GM18861 (cell line): ENCODE measurements at regions not wholly inside any gene's neighbourhood (a gene's known extent, or its start where the extent isn't known, plus 50 kb on each side); places are given as distances from the start of the nearest gene placed in this dataset.

Source experiments
- ATAC-seq: cut with Tn5 transposase; IDR thresholded peaks from one replicate; pipeline ENCODE4 v1.9.1; 2021; ENCODE audit not compliant: unreplicated experiment

DNA sequence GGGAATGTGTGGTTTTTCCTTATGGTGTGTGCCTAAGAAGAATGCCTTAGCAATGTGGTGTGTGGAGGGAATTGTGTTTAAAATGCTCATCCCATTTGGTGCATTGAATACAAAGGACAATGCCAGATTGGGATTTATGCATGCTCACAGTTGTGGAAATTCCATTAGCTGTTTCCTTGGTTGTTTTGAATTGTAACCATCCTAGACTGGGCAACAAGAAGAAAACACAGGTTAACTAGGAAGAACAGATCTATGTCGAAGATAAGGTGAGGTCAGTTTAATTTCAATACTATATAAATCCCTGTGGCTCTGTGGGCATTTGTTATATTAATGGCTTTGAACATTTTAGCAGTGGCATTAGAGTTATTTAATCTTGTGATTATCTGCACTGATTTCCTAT, 266.8 kb downstream of the MAT2B start:
- ATAC-seq: no peak

DNA sequence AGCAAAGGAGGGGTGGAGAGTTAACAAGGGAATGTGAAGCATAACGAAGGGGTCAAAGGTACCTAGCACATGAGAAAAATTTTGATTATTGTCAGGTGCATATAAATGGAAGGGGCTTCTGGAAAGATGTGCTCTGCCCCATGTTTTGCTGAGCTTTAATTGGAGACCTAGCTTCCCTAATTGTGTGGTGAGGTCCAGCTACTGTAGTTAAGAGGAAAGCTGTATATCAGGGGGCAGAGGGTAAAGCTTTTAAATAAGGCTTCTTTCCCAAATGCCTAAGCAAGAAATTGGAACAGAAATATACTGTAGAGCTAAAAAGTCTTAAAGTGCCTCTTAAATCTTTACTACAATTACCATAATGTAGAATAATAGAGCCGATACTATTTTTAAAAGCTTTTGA, 267.2 kb downstream of the MAT2B start:
- ATAC-seq: no peak

DNA sequence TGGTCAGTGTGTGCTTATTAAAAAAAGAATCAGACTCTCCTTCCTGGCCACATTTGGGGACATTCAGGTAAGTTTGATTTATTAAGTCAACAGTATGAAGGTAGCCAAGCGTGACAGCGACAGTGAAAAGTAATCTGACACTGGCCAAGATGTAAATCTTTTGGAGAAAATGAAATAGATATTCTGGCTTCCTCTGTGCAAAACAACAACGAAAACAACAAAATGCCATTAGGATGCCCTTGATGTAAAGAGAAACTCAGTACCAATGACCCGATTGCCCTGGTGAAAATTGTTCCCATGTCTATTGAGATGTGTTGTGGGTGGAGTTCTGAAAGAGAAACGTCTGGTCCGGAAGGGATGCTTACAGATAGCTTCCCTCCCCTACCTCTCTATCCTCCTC, 267.8 kb downstream of the MAT2B start:
- ATAC-seq: no peak

DNA sequence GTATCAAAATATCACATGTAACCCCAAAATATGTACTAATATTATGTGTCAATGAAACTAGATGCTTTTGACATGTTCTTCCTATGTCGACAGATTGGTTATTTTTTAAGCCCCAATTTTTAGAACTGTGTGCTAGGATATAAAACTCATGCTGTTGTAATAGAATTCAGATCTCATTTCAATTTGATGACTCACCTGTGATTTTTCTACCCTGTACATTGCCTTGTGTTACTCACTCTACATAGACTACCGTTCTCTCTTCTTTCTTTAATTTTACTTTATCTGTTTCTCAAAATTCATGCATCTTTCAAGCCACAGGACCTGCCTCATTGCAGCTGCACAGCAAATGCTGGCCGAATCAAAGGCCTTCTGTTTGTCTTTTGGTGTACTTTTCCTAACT, 284.5 kb downstream of the MAT2B start:
- ATAC-seq: no peak

DNA sequence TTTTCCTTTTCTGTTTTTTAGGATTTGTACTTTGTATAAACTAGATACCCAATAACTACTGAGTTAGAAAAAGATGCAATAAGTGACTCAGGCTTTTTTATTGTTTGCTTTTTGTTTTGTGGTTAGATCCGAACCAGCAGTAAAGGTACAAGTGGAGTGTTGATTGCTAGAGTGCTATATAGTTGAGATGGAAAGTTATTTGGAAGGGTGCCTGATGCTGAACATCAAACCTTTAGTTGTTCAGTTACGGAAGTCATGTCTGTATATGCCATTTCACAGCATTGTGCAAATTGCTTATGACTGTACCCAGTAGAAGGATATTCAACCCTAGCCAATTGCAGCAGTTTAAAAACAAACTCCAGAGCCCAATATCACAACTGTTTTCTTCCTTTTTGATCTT, 285.1 kb downstream of the MAT2B start:
- ATAC-seq: no peak

DNA sequence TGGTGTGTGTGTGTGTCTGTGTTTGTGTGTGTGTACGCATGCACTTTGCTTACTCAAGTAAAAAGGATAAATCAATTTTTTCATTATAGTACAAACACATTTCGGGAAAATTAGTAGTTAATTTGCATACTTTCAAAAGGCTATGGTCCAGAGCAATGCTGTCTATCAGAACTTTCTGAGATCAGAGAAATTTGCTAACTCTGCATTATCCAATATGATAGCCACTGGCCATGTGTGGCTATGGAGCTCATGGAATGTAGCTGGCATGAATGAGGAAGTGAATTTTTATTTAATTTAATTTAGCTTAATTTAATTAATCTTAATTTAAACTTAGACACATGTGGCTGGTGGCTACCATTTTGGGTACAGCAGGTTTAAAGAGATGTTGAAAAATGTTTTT, 289.6 kb downstream of the MAT2B start:
- no peak for ATAC-seq

DNA sequence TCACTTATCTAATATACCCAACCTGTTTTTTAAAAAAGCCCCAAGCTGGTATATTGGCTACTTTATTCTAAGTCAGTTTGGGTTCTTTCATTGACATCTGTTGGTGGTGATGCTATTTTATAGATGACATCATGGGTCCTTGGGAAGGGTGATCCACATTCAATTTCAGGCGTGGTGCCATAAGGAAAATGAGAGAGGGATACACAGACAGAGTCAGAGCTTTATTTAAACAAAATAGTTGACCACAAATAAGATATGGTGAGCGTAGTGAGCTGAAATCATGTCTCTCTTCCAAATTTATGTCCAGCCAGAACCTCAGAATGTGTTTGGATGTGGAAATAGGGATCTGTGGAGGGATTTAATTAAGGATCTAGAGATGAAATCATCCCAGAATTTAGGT, 302.4 kb downstream of the MAT2B start:
- ATAC-seq: no peak

DNA sequence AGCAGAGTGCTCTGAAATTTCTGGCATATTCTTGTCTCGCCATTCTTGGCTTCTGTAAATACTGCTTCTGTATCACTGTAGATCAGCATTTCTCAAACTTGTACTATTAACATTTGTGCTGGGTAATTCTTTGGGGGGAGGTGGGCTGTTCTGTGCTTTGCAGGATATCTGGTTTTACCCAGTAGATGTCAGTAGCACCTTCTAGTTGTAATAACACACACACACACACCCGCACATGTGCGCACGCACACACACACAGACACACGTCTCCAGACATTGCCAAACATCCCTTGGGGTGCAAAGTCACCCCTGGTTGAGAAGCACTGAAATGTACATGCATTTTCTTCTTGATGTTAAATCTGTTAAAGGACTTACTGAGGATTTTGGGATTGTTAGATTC, 304.1 kb downstream of the MAT2B start:
- no peak for ATAC-seq

DNA sequence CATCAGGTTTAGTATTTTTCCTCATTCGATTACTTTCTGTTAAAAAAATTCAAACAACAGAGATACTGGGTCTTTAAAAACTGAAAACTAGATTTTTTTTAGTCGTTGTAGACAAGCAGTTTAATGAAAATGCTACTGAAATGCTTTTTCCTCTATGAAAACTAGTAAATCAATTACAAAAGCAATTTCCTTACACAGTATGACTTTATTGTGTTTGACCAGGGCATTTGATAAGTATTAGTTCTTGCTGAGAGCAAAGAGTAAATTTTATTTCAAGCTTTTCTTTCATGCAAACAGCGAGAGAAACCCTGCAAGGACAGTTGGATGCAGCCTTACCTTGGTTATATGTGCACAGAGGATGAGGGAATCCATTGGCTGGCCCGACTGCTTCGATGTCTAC, 308.5 kb downstream of the MAT2B start:
- ATAC-seq: no peak

DNA sequence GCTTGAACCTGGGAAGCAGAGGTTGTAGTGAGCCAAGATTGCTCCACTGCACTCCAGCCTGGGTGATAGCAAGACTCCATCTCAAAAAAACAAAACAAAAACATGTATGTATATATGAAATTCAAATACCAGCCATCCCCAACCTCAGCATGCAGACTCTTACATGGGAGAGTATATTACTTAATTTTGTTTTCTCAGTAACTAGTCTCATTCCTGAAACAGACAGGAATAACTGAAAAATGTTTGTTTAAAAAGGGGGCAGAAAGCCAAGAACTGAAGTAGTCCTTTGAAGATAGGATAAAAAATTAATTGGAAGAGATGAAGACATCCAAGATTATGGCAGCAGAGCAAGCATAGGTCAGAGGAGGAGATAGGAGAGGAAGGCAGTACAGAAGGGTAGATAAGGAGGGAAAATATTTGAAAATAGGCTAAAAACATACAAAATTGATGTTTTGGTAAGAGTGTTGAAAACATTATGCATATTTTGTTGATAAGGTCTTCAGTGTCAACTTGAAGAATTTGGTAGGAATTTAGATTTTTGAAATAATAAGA, 309.9 kb downstream of the MAT2B start:
- ATAC-seq: no peak

DNA sequence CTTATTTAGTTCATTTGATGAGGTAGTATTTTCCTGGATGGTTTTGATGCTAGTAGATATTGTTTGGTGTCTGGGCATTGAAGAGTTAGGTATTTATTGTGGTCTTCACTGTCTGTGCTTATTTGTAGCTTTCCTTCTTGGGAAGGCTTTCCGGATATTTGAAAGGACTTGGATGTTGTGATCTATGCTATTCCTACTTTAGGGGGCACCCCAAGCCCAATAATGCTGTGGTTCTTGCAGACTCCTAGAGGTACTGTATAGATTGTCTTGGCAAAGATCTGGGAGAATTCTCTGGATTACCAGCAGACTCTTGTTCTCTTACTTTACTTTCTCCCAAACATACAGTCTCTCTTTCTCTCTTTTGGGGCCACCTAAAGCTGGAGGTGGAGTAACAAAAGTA, 315.7 kb downstream of the MAT2B start:
- ATAC-seq: no peak

DNA sequence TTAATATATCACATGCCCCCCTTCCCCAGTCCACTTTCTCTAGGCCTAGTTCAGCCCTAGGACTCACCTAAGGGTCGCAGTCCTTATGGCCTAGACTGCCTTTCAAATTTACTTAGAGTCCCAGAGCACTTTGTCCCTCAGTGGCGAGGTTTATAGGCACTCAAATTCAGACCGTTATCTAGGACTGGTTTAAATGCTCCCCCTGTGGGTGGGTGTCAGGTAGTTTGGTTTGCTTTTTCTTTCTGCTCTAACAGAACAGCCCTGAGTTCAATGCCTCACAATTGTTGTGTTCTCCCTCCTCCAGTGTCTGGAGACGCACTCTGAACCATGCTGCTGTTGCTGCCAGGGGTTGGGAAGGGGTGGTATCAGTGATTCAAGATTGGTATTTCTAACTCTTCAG, 317.1 kb downstream of the MAT2B start:
- no peak for ATAC-seq

DNA sequence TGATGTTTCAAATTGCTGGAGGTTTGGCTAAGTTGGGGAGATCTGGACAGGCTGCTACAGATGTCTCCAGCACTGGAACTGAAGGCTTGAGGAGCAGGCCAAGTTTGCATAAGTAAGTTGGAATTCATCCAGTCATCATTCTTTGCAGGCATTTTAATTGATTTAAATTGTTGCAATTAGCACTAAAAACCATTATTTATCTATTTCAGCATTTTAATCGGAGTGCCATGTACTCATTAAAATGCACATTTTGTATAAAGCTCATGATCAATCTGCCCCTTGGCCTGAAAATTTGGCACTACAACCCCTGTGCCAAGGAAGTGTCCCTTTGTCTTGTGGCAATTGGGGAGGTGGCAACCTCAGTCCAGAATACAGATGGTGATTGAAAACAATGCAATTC, 320.2 kb downstream of the MAT2B start:
- no peak for ATAC-seq

DNA sequence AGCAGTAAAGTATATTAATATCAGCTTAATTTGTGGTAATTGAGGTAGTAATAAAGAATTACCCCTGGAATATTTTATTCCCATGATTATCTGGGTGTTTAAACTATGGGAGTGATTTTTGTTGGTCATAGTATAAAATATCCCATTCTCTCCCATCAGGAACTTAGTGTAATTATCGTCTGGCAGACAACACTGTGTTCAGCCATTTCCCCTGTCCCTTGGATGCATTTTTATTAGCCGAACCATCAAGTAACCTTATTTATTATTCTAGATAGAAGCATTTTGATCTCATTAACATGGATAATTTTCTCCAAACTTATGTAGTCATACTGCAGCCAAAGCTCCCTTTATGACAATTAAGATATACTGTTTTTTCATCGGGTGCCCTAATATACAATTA, 320.8 kb downstream of the MAT2B start:
- no peak for ATAC-seq

DNA sequence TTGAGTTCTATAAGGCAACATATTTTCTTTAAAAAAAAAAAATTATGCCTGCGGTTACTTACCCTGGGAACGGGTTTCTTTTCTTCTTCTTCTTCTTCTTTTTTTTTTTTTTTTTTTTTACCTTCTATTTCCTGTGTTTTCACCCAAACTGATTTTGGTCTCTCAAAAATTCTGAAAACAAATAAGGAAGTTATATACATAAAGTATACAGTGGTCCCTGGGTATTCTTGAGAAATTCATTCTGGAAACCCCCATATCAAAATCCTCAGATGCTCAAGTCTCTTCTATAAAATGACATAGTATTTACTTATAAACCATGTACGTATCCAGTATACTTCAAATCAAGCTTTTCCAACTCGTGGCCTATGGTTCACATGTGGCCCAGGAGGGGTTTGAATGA, 326.7 kb downstream of the MAT2B start:
- ATAC-seq: no peak

DNA sequence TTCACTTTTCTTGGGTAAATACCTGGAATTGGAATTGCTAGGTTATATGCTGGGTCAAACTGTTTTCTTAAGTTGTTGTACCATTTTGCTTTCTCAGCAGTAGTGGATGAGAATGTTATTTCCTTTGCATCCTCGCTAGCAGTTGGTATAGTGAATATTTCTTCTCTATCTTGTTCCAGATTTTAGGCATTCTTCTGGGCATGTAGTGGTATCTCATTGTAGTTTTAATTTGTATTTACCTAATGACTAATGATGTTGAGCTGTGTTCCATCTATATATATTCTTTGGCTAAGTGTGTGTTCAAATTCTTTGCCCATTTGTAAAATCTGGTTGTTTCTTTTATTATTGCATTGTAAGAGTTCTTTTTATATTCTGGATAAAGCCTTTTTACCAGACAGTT, 333.3 kb downstream of the MAT2B start:
- no peak for ATAC-seq

DNA sequence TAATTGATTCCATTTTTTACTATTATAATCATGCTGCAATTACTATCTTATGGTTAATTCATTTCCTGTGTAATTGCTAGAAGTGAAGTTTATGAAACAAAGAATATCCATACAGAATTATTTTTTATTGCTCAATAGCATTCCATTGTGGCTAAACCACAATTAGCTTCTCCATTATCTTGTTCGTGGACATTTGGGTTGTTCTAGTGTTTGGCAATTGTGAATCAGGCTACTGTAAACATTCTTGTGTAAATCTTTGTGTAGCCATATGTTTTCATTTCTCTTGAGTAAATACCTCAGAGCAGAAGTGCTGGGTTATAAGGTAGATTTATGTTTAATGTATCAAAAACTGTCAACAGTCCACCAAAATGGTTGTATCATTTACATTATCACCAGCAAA, 341.1 kb downstream of the MAT2B start:
- ATAC-seq: no peak

DNA sequence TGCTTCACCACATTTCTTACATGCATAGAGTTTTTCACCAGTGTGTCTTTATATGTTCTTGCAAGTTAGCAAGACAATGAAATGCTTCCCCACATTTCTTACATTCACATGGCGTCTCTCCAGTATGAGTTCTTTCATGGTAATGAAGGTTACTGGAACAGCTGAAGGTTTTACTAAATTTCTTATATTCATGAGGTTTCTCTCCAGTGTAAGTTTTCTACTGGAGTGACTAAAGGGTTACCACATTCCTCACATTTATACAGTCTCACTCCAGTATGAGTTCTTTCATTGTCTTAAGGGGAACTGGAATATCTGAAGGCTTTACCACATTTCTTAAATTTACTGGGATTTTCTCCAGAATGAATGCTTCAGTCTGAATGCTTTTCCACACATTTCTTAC, 350.3 kb downstream of the MAT2B start:
- ATAC-seq: no peak

DNA sequence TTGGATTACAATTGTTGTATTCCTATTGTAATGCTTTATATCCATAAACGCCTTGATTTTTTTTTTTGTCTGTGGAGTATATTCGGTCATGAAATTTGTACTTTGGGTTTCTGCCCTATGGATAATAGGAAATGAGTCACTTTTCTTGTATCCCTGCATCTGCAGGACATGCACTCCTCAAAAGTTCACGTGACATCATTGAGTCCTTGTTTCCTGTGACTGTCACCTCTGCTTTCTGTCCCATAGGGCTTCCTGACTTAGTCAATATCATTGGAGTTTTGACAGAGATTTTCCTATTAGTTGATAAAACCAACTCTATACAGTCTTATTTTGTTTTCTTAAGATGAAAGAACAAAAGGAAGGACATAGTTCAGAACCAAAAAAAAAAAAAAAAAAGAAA, 356.3 kb downstream of the MAT2B start:
- no peak for ATAC-seq

DNA sequence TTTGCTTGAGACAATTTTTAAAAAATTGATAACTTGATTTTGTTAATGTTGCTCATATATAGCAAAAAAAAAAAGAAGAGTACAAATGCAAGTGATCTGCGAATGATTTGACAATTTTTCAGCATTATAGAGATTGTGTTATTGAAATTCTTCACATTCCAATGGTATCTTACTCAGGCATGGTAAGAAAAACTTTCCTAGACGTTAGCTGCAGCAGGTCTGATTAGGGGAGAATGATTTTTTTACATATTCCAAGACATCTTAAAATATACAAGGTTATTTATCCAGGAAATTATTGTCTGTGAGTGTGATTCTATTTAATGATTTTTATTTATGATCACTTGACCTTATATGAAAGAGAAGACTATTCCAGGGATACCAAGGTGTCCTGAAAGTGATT, 361.9 kb downstream of the MAT2B start:
- no peak for ATAC-seq

DNA sequence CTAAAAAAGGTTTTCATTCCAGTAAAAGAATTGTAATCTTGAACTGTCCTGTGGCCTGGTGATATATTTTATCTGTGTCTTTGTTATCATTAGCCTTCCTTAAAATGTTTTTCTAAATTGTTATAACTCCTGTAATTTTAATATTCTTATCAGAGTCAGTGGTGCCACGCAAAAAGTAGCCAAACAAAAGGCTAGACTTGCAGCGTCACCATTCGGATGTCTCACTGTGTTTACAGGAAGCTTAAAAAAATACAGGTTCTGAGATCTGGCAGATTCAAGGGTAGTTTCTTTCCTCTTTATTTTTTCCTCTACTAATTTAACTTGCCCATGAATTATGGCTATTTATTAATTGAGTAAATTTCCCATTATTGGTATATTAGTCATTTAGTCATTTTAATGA, 362.3 kb downstream of the MAT2B start:
- ATAC-seq: no peak

DNA sequence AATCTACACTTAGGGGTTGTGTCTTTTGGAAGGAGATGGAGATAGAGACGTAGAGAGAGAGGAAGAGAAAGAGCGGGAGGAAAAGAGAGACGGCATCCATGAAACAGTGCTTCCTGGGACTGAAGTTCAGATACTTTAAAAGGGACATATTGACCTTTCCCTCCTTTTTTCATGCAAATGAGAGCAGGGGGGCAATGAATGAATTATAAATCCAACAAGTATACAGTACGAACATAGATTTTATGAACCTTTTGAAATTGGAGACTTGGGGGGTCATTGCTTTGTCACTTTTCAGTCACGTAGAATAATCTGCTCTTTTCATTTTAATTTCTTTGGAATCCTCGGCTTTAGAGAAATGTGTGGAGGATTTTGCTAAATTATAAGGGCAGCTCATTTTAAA, 364.2 kb downstream of the MAT2B start:
- ATAC-seq: no peak

DNA sequence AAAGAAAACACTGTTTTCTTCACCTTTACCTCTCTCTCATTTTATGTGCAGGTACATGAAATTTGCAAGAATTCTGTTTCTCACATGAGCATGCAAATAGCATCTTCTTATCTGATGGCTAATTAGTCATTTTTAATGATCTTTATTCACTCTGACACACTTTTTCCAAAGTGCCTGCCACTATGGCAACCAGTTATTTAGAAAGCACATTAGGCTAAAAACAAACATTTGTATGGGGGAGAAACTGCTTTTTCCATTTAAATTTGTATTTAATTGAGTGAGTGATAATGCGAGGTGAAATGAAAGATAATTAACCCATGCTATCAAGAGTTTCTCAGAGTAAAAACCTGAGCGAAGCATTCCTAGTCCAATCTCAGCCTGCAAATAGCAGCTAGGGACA, 365.0 kb downstream of the MAT2B start:
- ATAC-seq: no peak

DNA sequence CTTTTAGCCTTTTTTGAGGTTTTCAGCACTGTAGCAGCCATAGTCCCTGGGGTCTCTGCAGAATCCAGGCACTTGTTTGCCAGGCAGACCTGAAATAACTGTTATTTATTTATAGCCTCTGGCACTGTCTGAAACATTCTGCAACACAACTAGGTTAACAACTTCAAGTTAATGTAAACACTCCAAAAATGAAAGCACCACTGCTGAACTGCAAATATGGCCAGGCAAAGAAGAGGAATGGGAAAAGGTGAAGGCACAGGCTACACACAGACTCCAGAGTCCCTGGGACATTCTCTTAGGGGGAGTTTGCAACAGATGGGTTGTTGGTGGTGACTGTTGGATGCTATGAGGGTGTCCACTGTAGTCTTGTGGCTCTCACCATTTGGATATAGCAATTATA, 369.0 kb downstream of the MAT2B start:
- ATAC-seq: no peak
